ENCODE measurements at regions not wholly inside any gene's neighbourhood (a gene's known extent, or its start where the extent isn't known, plus 50 kb on each side); places are given as distances from the start of the nearest gene placed in this dataset.

GRCh38 chr3:117874904-117875874, 1159.5 kb downstream of the IGSF11 start:
- Mint-ChIP-seq H3K9me3 (ENCODE audit: low read depth, unreplicated experiment) (no peaks in the 10 kb centered on the region), H3K4me1 (ENCODE audit: low read depth, unreplicated experiment) (peaks cover 35% of the 10 kb centered on the region), H3K27me3 (ENCODE audit: unreplicated experiment) (no peaks in the 10 kb centered on the region), H3K36me3 (ENCODE audit: insufficient read depth, unreplicated experiment) (no peaks in the 10 kb centered on the region), H3K27ac (ENCODE audit: unreplicated experiment) (peak overlapping the region; percentile 33), H3K4me3 (ENCODE audit: low read depth, unreplicated experiment) (no peak overlapping the region)
- TF ChIP-seq, protein P1, sequence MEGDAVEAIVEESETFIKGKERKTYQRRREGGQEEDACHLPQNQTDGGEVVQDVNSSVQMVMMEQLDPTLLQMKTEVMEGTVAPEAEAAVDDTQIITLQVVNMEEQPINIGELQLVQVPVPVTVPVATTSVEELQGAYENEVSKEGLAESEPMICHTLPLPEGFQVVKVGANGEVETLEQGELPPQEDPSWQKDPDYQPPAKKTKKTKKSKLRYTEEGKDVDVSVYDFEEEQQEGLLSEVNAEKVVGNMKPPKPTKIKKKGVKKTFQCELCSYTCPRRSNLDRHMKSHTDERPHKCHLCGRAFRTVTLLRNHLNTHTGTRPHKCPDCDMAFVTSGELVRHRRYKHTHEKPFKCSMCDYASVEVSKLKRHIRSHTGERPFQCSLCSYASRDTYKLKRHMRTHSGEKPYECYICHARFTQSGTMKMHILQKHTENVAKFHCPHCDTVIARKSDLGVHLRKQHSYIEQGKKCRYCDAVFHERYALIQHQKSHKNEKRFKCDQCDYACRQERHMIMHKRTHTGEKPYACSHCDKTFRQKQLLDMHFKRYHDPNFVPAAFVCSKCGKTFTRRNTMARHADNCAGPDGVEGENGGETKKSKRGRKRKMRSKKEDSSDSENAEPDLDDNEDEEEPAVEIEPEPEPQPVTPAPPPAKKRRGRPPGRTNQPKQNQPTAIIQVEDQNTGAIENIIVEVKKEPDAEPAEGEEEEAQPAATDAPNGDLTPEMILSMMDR (IDR thresholded peaks at IDR 0.05; ENCODE audit: unreplicated experiment) = no peak
- CTCF ChIA-PET = no interaction called here
- BruUV-seq (replicated peaks) = no TSS peak
- DNase-seq = no peak
- intact Hi-C loops (cut with micrococcal nuclease; ENCODE audit: unreplicated experiment) = no loop called here

DNA sequence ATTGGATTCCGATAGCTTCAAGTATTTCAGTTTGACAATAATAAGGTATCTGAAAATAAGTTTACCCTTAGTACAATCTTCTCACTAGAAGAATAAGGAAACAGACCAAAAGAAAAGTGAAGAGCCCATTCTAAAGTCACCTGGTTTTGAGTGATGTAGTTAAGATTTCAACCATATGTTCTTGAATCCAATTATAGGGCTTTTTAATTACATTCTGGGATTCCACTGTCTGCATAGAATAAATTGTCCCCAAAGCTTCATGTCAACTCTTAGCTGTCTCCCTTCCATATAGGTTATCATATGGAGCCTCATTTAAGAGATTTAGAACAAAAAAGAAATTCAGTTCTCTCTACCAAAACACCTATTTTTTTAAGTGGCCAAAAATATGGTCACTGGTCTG, 1158.8 kb downstream of the IGSF11 start:
- intact Hi-C loops (cut with micrococcal nuclease; ENCODE audit: unreplicated experiment) = no loop called here
- BruUV-seq (replicated peaks) = no TSS peak

DNA sequence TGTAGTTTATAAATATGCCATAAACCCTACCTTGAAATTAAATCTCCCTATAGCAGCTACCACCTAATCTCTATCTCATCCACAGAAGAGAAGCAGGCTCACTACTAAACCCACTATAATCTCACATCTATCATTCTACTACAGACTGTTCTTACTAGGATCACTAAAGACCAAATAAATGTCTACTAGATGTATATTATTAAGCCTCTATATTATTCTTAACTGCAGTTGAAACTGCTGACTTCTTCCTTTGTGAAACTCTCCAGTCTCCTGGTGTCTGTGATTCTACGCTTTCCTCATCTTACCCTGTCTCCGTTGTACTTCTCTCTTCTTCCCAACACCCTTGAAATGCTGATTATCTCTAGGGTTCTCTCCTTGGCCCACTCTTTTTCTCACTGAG, 1154.0 kb downstream of the IGSF11 start:
- TF ChIP-seq, protein P1 (IDR thresholded peaks at IDR 0.05; ENCODE audit: unreplicated experiment) = no peak
- CTCF ChIA-PET = no interaction called here
- Mint-ChIP-seq H3K36me3 (ENCODE audit: insufficient read depth, unreplicated experiment) (no peaks in the 10 kb centered on the region), H3K9me3 (ENCODE audit: low read depth, unreplicated experiment) (peaks cover 2% of the 10 kb centered on the region), H3K4me1 (ENCODE audit: low read depth, unreplicated experiment) (peaks cover 5% of the 10 kb centered on the region), H3K4me3 (ENCODE audit: low read depth, unreplicated experiment) (no peak overlapping the region), H3K27me3 (ENCODE audit: unreplicated experiment) (no peaks in the 10 kb centered on the region), H3K27ac (ENCODE audit: unreplicated experiment) (no peak overlapping the region)
- no peak for DNase-seq
- intact Hi-C loops (cut with micrococcal nuclease; ENCODE audit: unreplicated experiment) = no loop called here
- no TSS peak for BruUV-seq (replicated peaks)

More for the DNA sequence above, 1158.8 kb downstream of the IGSF11 start:
- H3K36me3 Mint-ChIP-seq (ENCODE audit: insufficient read depth, unreplicated experiment) = no peaks in the 10 kb centered on the region
- H3K4me1 Mint-ChIP-seq (ENCODE audit: low read depth, unreplicated experiment) = peaks cover 35% of the 10 kb centered on the region
- no peak overlapping the region for H3K4me3 Mint-ChIP-seq (ENCODE audit: low read depth, unreplicated experiment)
- peaks cover 2% of the 10 kb centered on the region for H3K9me3 Mint-ChIP-seq (ENCODE audit: low read depth, unreplicated experiment)
- TF ChIP-seq, protein P1 (IDR thresholded peaks at IDR 0.05; ENCODE audit: unreplicated experiment) = no peak
- CTCF ChIA-PET = no interaction called here
- no peak for DNase-seq
- H3K27ac Mint-ChIP-seq (ENCODE audit: unreplicated experiment) = peak overlapping the region; percentile 33
- H3K27me3 Mint-ChIP-seq (ENCODE audit: unreplicated experiment) = no peaks in the 10 kb centered on the region

GRCh38 chr3:117881210-117881609, 1153.4 kb downstream of the IGSF11 start:
- no TSS peak for BruUV-seq (replicated peaks)
- CTCF ChIA-PET = no interaction called here
- no peak for DNase-seq
- Mint-ChIP-seq H3K27me3 (ENCODE audit: unreplicated experiment) (no peaks in the 10 kb centered on the region), H3K4me1 (ENCODE audit: low read depth, unreplicated experiment) (no peaks in the 10 kb centered on the region), H3K27ac (ENCODE audit: unreplicated experiment) (no peak overlapping the region), H3K36me3 (ENCODE audit: insufficient read depth, unreplicated experiment) (no peaks in the 10 kb centered on the region), H3K9me3 (ENCODE audit: low read depth, unreplicated experiment) (peaks cover 2% of the 10 kb centered on the region), H3K4me3 (ENCODE audit: low read depth, unreplicated experiment) (no peak overlapping the region)
- TF ChIP-seq, protein P1 (IDR thresholded peaks at IDR 0.05; ENCODE audit: unreplicated experiment) = no peak
- intact Hi-C loops (cut with micrococcal nuclease; ENCODE audit: unreplicated experiment) = no loop called here
